ENCODE measurements at regions not wholly inside any gene's neighbourhood (a gene's known extent, or its start where the extent isn't known, plus 50 kb on each side); places are given as distances from the start of the nearest gene placed in this dataset.

DNA sequence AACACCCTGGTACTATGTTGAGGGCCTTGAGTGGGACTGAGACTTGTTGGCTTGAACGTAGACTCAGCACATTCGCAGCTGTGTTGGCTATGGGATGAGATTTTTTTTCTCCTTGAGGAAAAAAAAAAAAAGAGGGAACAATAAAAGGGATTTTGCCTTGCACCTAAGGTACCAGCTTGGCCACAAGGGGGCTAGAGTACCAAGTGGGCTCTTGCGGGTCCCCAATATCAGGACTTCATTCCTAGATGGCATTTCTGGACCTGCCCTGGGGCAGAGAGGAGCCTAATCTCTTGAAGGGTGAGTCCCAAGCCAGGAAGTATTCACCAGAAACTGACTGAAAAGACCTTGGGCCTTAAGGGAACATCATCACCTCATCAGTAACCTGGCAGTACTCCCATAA is 1083.6 kb upstream of the PHF14 start:
- TF ChIP-seq, protein P1, sequence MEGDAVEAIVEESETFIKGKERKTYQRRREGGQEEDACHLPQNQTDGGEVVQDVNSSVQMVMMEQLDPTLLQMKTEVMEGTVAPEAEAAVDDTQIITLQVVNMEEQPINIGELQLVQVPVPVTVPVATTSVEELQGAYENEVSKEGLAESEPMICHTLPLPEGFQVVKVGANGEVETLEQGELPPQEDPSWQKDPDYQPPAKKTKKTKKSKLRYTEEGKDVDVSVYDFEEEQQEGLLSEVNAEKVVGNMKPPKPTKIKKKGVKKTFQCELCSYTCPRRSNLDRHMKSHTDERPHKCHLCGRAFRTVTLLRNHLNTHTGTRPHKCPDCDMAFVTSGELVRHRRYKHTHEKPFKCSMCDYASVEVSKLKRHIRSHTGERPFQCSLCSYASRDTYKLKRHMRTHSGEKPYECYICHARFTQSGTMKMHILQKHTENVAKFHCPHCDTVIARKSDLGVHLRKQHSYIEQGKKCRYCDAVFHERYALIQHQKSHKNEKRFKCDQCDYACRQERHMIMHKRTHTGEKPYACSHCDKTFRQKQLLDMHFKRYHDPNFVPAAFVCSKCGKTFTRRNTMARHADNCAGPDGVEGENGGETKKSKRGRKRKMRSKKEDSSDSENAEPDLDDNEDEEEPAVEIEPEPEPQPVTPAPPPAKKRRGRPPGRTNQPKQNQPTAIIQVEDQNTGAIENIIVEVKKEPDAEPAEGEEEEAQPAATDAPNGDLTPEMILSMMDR (IDR thresholded peaks at IDR 0.05; ENCODE audit: low read depth, low read length), result peak; percentile 30
- TF ChIP-seq MYC (IDR thresholded peaks at IDR 0.05; ENCODE audit: low read depth, low read length), result no peak

Data from NB4 (cell line).